Upper lobe of left lung (tissue), 6 donors: ENCODE measurements at regions not wholly inside any gene's neighbourhood (a gene's known extent, or its start where the extent isn't known, plus 50 kb on each side); places are given as distances from the start of the nearest gene placed in this dataset.

Experiments
- ATAC-seq, 2 donors: fragments of 200-7000 bp; cut with Tn5 transposase; one replicate each; pipeline ENCODE4 v1.9.1; 2022; ENCODE audit warnings: mild to moderate bottlenecking in 2 of 2, moderate library complexity in 2 of 2; ENCODE audit not compliant: low FRiP score in 2 of 2
- DNase-seq, 2 donors: peaks; one replicate each; pipeline ENCODE4 v3.0.0-alpha.2; 2019 to 2020
- H3K27ac ChIP-seq, 4 donors: fragments of 200-600 bp; sonication (generic); one replicate each; pipeline ENCODE4 v1.5.1; 2016 to 2019
- H3K27me3 ChIP-seq, 4 donors: fragments of 200-600 bp; sonication (generic); one replicate each; pipeline ENCODE4 v1.5.1; 2017 to 2019
- H3K36me3 ChIP-seq, 4 donors: fragments of 200-600 bp; sonication (generic); one replicate each; pipeline ENCODE4 v1.5.1; 2016 to 2019
- H3K4me1 ChIP-seq, 4 donors: fragments of 200-600 bp; sonication (generic); one replicate each; pipeline ENCODE4 v1.5.1; 2018 to 2019
- H3K4me3 ChIP-seq, 4 donors: fragments of 200-600 bp; sonication (generic); one replicate each; pipeline ENCODE4 v1.5.1; 2017 to 2019; ENCODE audit warnings: mild to moderate bottlenecking in 2 of 4, moderate library complexity in 1 of 4
- H3K9me3 ChIP-seq, 4 donors: fragments of 200-600 bp; sonication (generic); one replicate each; pipeline ENCODE4 v1.5.1; 2018 to 2019
- CTCF ChIP-seq, 6 experiments: fragments of 450-650 bp in 4 of 6; fragments of 200-600 bp in 2 of 6; sonication (generic) in 2 of 6; IDR thresholded peaks; one replicate each; pipeline ENCODE4 v1.5.1; 2016 to 2019; ENCODE audit warnings: antibody characterized with exemption in 6 of 6
- EP300 ChIP-seq, 4 donors: sonication (generic); formaldehyde crosslinking; IDR thresholded peaks; one replicate each; pipeline ENCODE4 v1.5.1; 2017; ENCODE audit warnings: antibody characterized with exemption in 4 of 4, control low read depth in 2 of 4
- POLR2A ChIP-seq, 4 donors: fragments of 450-650 bp; IDR thresholded peaks; one replicate each; pipeline ENCODE4 v1.5.1; 2016 to 2017; ENCODE audit warnings: antibody characterized with exemption in 4 of 4, mild to moderate bottlenecking in 2 of 4
- POLR2AphosphoS5 ChIP-seq, 2 donors: sonication (generic); formaldehyde crosslinking; IDR thresholded peaks; one replicate each; pipeline ENCODE4 v1.5.1; 2017; ENCODE audit warnings: antibody characterized with exemption in 2 of 2
- WGBS, 2 donors: methylation state at CpG; one replicate each; pipeline ENCODE4 v1.1.5; 2017 to 2018; 5-methylcytosine and 5-hydroxymethylcytosine counted together
- donor health status: DM: no; HTN: no; CAD: no; lungs with moderate emphysema.
- donor health status: DM: no; HTN: yes; CAD: no; lungs with severe emphysema.

GRCh38 chr12:114206525-114206924 is 199.4 kb downstream of the TBX5 start:
- Histone ChIP-seq H3K4me3 (no peak overlapping the region), H3K4me1 (no peaks in the 10 kb centered on the region), H3K27ac (no peak overlapping the region), H3K27me3 (no peaks in the 10 kb centered on the region), H3K9me3 (no peaks in the 10 kb centered on the region), H3K36me3 (no peaks in the 10 kb centered on the region)
- ATAC-seq (no peak), DNase-seq (no peak)
- no peak for TF ChIP-seq POLR2A (IDR thresholded peaks at IDR 0.05)
- TF ChIP-seq EP300 (IDR thresholded peaks at IDR 0.05) = no peak
- no peak for TF ChIP-seq POLR2AphosphoS5 (IDR thresholded peaks at IDR 0.05)
- TF ChIP-seq CTCF (IDR thresholded peaks at IDR 0.05) = no peak

GRCh38 chr12:114201794-114202193 is 204.2 kb downstream of the TBX5 start:
- no peak for DNase-seq
- no peaks in the 10 kb centered on the region for H3K4me1 ChIP-seq
- no peak overlapping the region for H3K27ac ChIP-seq
- H3K36me3 ChIP-seq = no peaks in the 10 kb centered on the region
- ATAC-seq = no peak
- no peaks in the 10 kb centered on the region for H3K27me3 ChIP-seq
- WGBS, 2 donors = 60 to 63% methylated on average over 2 of the region's 2 CpGs
- H3K4me3 ChIP-seq = no peak overlapping the region
- H3K9me3 ChIP-seq = no peaks in the 10 kb centered on the region
- TF ChIP-seq POLR2AphosphoS5 (IDR thresholded peaks at IDR 0.05) (no peak), POLR2A (IDR thresholded peaks at IDR 0.05) (no peak)

- H3K27me3 ChIP-seq = no peaks in the 10 kb centered on the region
- ATAC-seq (no peak), DNase-seq (no peak)
- no peak overlapping the region for H3K27ac ChIP-seq
- no peaks in the 10 kb centered on the region for H3K9me3 ChIP-seq
- 31 to 40% methylated on average over 3 of the region's 3 CpGs for WGBS, 2 donors
- no peak overlapping the region for H3K4me3 ChIP-seq
- H3K4me1 ChIP-seq = no peaks in the 10 kb centered on the region
- no peaks in the 10 kb centered on the region for H3K36me3 ChIP-seq
- TF ChIP-seq CTCF (IDR thresholded peaks at IDR 0.05) = no peak
- no peak for TF ChIP-seq POLR2A (IDR thresholded peaks at IDR 0.05)
- no peak for TF ChIP-seq POLR2AphosphoS5 (IDR thresholded peaks at IDR 0.05)
- TF ChIP-seq EP300 (IDR thresholded peaks at IDR 0.05) = no peak
Observed at GRCh38 chr12:114194956-114195355, 211.0 kb downstream of the TBX5 start.

- H3K4me3 ChIP-seq = no peak overlapping the region
- no peak for ATAC-seq
- H3K27me3 ChIP-seq = no peaks in the 10 kb centered on the region
- no peaks in the 10 kb centered on the region for H3K36me3 ChIP-seq
- no peak for DNase-seq
- H3K4me1 ChIP-seq = no peaks in the 10 kb centered on the region
- H3K9me3 ChIP-seq = no peaks in the 10 kb centered on the region
- H3K27ac ChIP-seq = no peak overlapping the region
- TF ChIP-seq EP300 (IDR thresholded peaks at IDR 0.05) (no peak), CTCF (IDR thresholded peaks at IDR 0.05) (no peak), POLR2AphosphoS5 (IDR thresholded peaks at IDR 0.05) (no peak), POLR2A (IDR thresholded peaks at IDR 0.05) (no peak)
- 58 to 60% methylated on average over 5 of the region's 5 CpGs for WGBS, 2 donors
Observed at GRCh38 chr12:114194066-114194465, 211.9 kb downstream of the TBX5 start.

- TF ChIP-seq POLR2A (IDR thresholded peaks at IDR 0.05) = no peak
- no peak for TF ChIP-seq POLR2AphosphoS5 (IDR thresholded peaks at IDR 0.05)
- no peak for TF ChIP-seq EP300 (IDR thresholded peaks at IDR 0.05)
- no peak for TF ChIP-seq CTCF (IDR thresholded peaks at IDR 0.05)
- H3K4me3 ChIP-seq = no peak overlapping the region
- WGBS, 2 donors = 81 to 85% methylated on average over 3 of the region's 3 CpGs
- H3K4me1 ChIP-seq = no peaks in the 10 kb centered on the region
- H3K9me3 ChIP-seq = no peaks in the 10 kb centered on the region
- no peaks in the 10 kb centered on the region for H3K27me3 ChIP-seq
- no peak overlapping the region for H3K27ac ChIP-seq
- no peaks in the 10 kb centered on the region for H3K36me3 ChIP-seq
- DNase-seq (no peak), ATAC-seq (no peak)
Observed at GRCh38 chr12:114193474-114193873, 212.5 kb downstream of the TBX5 start.
